Heart left ventricle (tissue), 13 donors: ENCODE measurements at regions not wholly inside any gene's neighbourhood (a gene's known extent, or its start where the extent isn't known, plus 50 kb on each side); places are given as distances from the start of the nearest gene placed in this dataset.

Experiments
- POLR2A ChIP-seq, 2 donors: fragments of 450-650 bp; IDR thresholded peaks; one replicate each; pipeline ENCODE4 v1.6.1; 2017; ENCODE audit warnings: antibody characterized with exemption in 2 of 2, mild to moderate bottlenecking in 2 of 2, moderate library complexity in 2 of 2
- TF ChIP-seq, protein P1 (sequence below), 12 donors: fragments of 200-600 bp; sonication (generic) in 4 of 12; IDR thresholded peaks; one replicate each; pipeline versions ENCODE4 v1.5.0 to v1.8.0; 2018 to 2022; ENCODE audit warnings: antibody characterized with exemption in 12 of 12, mild to moderate bottlenecking in 5 of 12
- donor health status: ischemic (EF 13 %, LVEDD 7.1; RV severe dilation, severe dysfunction).
- donor health status: DM: no; HTN: yes; CAD: no.
- donor health status: DM: no; HTN: no; CAD: no.
- donor health status: ischemic (EF 25% LVEDD 6.9; RV normal size, moderate dysfunction).
- donor health status: ischemic (EF 25% LVEDD 5.7; RV mildly dilated, moderate dysfunction).
- donor health status: ischemic (EF 35%, LVEDD 5.7; RV mildly dilated, moderate dysfunction).
- donor health status: nonischemic (EF 11% LVEDD 7.7; RV severe dilation, severe dysfunction).
- donor health status: DM: yes; HTN: yes; CAD: no.
- donor health status: PGD.
- donor health status: ischemic (EF 29% LVEDD 5.4; RV normal size, mild dysfunction).
- donor health status: nonischemic (EF 23%, LVEDD 6.1; RV moderate dilation, normal function).

DNA sequence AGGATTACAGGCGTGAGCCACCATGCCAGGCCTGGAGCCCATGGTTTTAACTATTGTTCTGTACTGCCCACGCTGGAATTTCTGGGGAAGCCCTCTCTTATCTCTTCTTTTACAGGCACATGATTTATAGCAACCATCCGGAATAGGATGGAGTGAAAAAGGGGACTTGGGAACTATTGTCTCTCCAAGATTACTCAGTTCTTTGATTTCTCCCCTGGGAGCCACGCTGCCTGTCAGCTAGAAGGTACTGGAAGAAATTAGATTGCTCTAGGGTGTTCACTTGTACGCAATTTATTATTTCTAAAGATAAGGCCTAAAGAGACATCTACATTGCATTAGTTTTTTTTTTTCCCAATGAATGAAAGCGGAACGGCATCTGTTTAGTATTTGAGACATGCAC is 65.6 kb upstream of the PTPRJ start:
- no peak for TF ChIP-seq POLR2A (IDR thresholded peaks at IDR 0.05)
- TF ChIP-seq, protein P1, sequence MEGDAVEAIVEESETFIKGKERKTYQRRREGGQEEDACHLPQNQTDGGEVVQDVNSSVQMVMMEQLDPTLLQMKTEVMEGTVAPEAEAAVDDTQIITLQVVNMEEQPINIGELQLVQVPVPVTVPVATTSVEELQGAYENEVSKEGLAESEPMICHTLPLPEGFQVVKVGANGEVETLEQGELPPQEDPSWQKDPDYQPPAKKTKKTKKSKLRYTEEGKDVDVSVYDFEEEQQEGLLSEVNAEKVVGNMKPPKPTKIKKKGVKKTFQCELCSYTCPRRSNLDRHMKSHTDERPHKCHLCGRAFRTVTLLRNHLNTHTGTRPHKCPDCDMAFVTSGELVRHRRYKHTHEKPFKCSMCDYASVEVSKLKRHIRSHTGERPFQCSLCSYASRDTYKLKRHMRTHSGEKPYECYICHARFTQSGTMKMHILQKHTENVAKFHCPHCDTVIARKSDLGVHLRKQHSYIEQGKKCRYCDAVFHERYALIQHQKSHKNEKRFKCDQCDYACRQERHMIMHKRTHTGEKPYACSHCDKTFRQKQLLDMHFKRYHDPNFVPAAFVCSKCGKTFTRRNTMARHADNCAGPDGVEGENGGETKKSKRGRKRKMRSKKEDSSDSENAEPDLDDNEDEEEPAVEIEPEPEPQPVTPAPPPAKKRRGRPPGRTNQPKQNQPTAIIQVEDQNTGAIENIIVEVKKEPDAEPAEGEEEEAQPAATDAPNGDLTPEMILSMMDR (IDR thresholded peaks at IDR 0.05), result no peak
